ENCODE measurements at regions not wholly inside any gene's neighbourhood (a gene's known extent, or its start where the extent isn't known, plus 50 kb on each side); places are given as distances from the start of the nearest gene placed in this dataset.

DNA sequence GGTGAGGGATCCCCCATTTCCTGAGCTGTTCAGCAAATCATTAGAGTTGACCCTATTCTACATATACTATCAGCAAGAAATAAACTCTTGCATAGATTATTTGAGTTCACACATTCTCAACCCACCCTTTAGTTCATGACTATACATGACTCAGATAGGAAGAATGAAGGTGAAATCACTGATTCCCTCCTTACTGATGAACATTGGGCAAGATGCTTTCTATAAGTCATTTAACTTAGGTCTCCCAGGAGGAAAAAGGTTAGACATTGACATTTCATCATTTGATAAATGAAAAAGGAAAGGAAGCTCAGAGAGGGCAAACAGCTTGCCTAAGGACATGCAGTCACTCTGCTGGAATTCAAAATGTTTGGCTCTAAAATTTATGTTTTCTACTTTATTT is 408.0 kb downstream of the TMEM182 start:
- Histone ChIP-seq H3K36me3 (ENCODE audit: control insufficient read depth, insufficient read depth, low read length) (no peaks in the 10 kb centered on the region), H3K27me3 (ENCODE audit: control insufficient read depth, insufficient read depth, low read length, poor library complexity, severe bottlenecking) (no peaks in the 10 kb centered on the region), H3K9me3 (ENCODE audit: control insufficient read depth, low read length) (no peaks in the 10 kb centered on the region), H3K4me3 (ENCODE audit: low read length) (no peak overlapping the region), H3K4me1 (ENCODE audit: control insufficient read depth, insufficient read depth, low read length) (peaks cover 9% of the 10 kb centered on the region), H3K9ac (ENCODE audit: extremely low read depth, low read length, poor library complexity, severe bottlenecking) (no peak overlapping the region), H3K27ac (ENCODE audit: low read depth, low read length) (no peak overlapping the region)
- no peak overlapping the region for H3K27ac Mint-ChIP-seq
- DNase-seq, result no peak
- peaks cover 30% of the 10 kb centered on the region for H3K4me1 Mint-ChIP-seq
- no peaks in the 10 kb centered on the region for H3K27me3 Mint-ChIP-seq (ENCODE audit: insufficient read depth)
- TF ChIP-seq, protein P1, sequence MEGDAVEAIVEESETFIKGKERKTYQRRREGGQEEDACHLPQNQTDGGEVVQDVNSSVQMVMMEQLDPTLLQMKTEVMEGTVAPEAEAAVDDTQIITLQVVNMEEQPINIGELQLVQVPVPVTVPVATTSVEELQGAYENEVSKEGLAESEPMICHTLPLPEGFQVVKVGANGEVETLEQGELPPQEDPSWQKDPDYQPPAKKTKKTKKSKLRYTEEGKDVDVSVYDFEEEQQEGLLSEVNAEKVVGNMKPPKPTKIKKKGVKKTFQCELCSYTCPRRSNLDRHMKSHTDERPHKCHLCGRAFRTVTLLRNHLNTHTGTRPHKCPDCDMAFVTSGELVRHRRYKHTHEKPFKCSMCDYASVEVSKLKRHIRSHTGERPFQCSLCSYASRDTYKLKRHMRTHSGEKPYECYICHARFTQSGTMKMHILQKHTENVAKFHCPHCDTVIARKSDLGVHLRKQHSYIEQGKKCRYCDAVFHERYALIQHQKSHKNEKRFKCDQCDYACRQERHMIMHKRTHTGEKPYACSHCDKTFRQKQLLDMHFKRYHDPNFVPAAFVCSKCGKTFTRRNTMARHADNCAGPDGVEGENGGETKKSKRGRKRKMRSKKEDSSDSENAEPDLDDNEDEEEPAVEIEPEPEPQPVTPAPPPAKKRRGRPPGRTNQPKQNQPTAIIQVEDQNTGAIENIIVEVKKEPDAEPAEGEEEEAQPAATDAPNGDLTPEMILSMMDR (conservative IDR thresholded peaks at IDR 0.05), result no peak
- H3K9me3 Mint-ChIP-seq, result peaks cover 10% of the 10 kb centered on the region
- no peak overlapping the region for H3K4me3 Mint-ChIP-seq
- peaks cover 5% of the 10 kb centered on the region for H3K36me3 Mint-ChIP-seq (ENCODE audit: low read depth)

DNA sequence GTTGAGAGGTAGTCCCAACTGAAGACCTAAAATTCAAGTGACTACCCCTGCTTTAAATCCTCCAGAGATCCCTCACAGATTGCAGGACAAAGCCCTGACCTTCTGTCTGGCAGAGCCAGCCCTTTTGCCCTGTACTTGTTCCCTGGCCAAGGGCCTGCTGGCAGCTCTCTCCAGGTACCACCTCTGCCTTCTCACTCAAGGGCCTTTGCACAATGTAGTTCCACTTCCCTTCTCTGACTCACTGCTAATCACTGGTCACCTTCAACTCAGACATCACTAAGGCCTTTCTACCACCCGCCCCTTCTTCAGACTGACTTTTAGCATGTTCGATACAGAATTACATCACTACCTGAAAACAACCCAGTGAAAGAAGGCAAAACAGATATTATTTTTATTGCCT is 411.0 kb downstream of the TMEM182 start:
- Histone ChIP-seq H3K27me3 (ENCODE audit: control insufficient read depth, insufficient read depth, low read length, poor library complexity, severe bottlenecking) (no peaks in the 10 kb centered on the region), H3K36me3 (ENCODE audit: control insufficient read depth, insufficient read depth, low read length) (no peaks in the 10 kb centered on the region), H3K4me1 (ENCODE audit: control insufficient read depth, insufficient read depth, low read length) (peaks cover 9% of the 10 kb centered on the region), H3K4me3 (ENCODE audit: low read length) (no peak overlapping the region), H3K9me3 (ENCODE audit: control insufficient read depth, low read length) (peaks cover 5% of the 10 kb centered on the region), H3K9ac (ENCODE audit: extremely low read depth, low read length, poor library complexity, severe bottlenecking) (no peak overlapping the region), H3K27ac (ENCODE audit: low read depth, low read length) (no peak overlapping the region)
- Mint-ChIP-seq H3K4me1 (peaks cover 24% of the 10 kb centered on the region), H3K27me3 (ENCODE audit: insufficient read depth) (no peaks in the 10 kb centered on the region), H3K9me3 (peaks cover 16% of the 10 kb centered on the region), H3K4me3 (no peak overlapping the region), H3K27ac (no peak overlapping the region), H3K36me3 (ENCODE audit: low read depth) (peaks cover 5% of the 10 kb centered on the region)
- WGBS, 2 experiments (ENCODE audit: insufficient coverage in 1 of 2, insufficient read length in 1 of 2), result 100% methylated on average over 2 of the region's 2 CpGs; no CpG with 5 or more reads in 1 of the 2 experiments
- TF ChIP-seq, protein P1 (conservative IDR thresholded peaks at IDR 0.05), result no peak
- no peak for DNase-seq

DNA sequence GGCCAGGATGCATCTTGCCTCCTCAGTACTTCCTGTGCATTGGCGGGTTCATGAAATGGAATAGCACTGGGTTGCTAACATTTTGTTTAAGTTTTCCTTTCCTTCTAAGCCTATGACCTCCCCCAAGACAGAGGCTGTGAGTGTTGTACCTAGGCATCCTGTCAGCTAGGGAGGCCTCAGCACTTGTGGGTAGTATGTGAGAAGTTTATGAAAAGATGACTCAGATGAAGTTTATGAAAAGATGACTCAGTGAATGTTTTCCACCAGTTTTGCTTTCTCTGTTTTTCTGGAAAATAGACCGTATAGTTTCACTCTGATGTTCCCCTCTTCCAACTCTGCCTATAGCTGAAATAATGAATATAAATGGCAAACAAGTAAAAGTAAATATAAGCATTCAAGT is 412.9 kb downstream of the TMEM182 start:
- Mint-ChIP-seq H3K4me3 (no peak overlapping the region), H3K4me1 (peaks cover 16% of the 10 kb centered on the region), H3K27ac (no peak overlapping the region), H3K27me3 (ENCODE audit: insufficient read depth) (no peaks in the 10 kb centered on the region), H3K36me3 (ENCODE audit: low read depth) (peaks cover 5% of the 10 kb centered on the region), H3K9me3 (peaks cover 16% of the 10 kb centered on the region)
- Histone ChIP-seq H3K27ac (ENCODE audit: low read depth, low read length) (no peak overlapping the region), H3K4me1 (ENCODE audit: control insufficient read depth, insufficient read depth, low read length) (peaks cover 6% of the 10 kb centered on the region), H3K9me3 (ENCODE audit: control insufficient read depth, low read length) (peaks cover 5% of the 10 kb centered on the region), H3K4me3 (ENCODE audit: low read length) (no peak overlapping the region), H3K27me3 (ENCODE audit: control insufficient read depth, insufficient read depth, low read length, poor library complexity, severe bottlenecking) (no peaks in the 10 kb centered on the region), H3K36me3 (ENCODE audit: control insufficient read depth, insufficient read depth, low read length) (no peaks in the 10 kb centered on the region), H3K9ac (ENCODE audit: extremely low read depth, low read length, poor library complexity, severe bottlenecking) (no peak overlapping the region)
- TF ChIP-seq, protein P1 (conservative IDR thresholded peaks at IDR 0.05), result no peak
- no peak for DNase-seq
- 94% methylated on average over 2 of the region's 2 CpGs; no CpG with 5 or more reads in 1 of the 2 experiments for WGBS, 2 experiments (ENCODE audit: insufficient coverage in 1 of 2, insufficient read length in 1 of 2)

Data from endodermal cell (in vitro differentiated cells).